ENCODE measurements at regions not wholly inside any gene's neighbourhood (a gene's known extent, or its start where the extent isn't known, plus 50 kb on each side); places are given as distances from the start of the nearest gene placed in this dataset.

DNA sequence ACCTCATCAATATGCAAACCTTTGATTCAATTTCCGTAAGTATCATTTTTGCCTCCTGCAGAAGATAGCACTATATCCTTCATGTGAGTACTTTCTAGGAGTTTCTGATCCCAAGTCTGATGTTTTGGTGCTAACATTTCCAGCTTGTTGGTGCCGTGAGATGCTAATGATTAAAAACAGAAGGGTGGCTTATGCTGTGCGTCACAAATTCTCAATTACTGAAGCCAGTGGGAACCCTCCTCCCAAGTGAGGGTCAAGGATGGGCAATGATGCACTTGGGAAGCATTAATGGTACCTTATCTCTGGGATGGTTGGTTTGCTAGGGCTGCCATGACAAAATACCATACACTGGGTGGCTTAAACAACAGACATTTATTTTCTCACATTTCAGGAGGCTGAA, 123.0 kb downstream of the FOXD1 start:
- DNase-seq (ENCODE audit: low read depth): no peak

DNA sequence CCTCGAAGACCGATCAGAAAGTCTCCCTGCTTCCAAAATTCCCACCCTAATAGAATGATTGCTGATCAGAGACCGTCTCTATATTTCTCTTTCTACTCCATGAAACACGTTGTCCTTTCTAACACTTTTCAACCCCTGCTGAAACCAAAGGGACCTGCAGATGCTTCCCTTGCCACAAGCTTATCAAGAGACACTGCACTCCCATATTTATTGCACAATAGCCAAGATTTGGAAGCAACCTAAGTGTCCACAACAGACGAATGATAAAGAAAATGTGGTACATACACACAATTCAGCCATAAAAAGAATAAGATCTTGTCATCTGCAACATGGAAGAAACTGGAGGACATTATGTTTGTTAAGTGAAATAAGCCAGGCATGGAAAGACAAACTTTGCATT, 125.1 kb downstream of the FOXD1 start:
- DNase-seq (ENCODE audit: low read depth): no peak
- H3K4me3 ChIP-seq (ENCODE audit: low read depth, low read length): no peak overlapping the region
- TF ChIP-seq, protein P1, sequence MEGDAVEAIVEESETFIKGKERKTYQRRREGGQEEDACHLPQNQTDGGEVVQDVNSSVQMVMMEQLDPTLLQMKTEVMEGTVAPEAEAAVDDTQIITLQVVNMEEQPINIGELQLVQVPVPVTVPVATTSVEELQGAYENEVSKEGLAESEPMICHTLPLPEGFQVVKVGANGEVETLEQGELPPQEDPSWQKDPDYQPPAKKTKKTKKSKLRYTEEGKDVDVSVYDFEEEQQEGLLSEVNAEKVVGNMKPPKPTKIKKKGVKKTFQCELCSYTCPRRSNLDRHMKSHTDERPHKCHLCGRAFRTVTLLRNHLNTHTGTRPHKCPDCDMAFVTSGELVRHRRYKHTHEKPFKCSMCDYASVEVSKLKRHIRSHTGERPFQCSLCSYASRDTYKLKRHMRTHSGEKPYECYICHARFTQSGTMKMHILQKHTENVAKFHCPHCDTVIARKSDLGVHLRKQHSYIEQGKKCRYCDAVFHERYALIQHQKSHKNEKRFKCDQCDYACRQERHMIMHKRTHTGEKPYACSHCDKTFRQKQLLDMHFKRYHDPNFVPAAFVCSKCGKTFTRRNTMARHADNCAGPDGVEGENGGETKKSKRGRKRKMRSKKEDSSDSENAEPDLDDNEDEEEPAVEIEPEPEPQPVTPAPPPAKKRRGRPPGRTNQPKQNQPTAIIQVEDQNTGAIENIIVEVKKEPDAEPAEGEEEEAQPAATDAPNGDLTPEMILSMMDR (IDR thresholded peaks at IDR 0.05; ENCODE audit: insufficient read depth, low read depth, low read length): no peak

More for the DNA sequence above, 123.0 kb downstream of the FOXD1 start:
- TF ChIP-seq, protein P1 (IDR thresholded peaks at IDR 0.05; ENCODE audit: insufficient read depth, low read depth, low read length): no peak
- H3K4me3 ChIP-seq (ENCODE audit: low read depth, low read length): no peak overlapping the region

DNA sequence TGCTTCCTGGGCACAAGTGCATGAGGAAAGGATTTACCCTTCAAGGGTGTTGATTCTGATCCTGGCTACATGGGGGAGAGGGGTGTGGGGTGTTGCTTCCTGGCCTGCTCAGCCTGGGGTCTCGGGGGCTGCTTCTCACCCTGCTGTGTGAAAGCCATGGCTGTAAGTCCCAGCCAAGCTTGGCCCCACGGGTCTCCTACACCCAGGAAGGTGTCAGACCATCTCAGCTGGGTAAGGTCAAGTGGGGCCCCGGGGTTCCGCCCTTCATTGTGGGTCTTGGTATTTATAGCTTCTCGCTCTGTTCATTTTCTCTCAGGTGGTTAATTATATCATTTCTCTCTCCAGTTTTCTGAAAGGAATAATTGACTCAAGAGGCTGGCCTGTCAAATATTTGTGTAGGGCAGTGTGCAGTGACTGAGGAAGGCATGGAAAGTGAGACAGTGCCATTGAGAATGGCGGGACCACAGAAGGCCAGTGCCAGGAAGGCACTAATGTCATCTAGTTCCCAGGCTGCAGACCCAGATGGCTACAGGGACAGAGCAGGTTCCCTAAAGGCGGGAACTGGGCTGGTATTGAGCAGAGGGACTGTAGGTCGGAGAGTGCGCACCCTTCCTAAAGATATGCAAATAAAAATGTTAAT, 126.0 kb downstream of the FOXD1 start:
- no peak for DNase-seq (ENCODE audit: low read depth)
- H3K4me3 ChIP-seq (ENCODE audit: low read depth, low read length): no peak overlapping the region
- TF ChIP-seq, protein P1 (IDR thresholded peaks at IDR 0.05; ENCODE audit: insufficient read depth, low read depth, low read length): no peak

DNA sequence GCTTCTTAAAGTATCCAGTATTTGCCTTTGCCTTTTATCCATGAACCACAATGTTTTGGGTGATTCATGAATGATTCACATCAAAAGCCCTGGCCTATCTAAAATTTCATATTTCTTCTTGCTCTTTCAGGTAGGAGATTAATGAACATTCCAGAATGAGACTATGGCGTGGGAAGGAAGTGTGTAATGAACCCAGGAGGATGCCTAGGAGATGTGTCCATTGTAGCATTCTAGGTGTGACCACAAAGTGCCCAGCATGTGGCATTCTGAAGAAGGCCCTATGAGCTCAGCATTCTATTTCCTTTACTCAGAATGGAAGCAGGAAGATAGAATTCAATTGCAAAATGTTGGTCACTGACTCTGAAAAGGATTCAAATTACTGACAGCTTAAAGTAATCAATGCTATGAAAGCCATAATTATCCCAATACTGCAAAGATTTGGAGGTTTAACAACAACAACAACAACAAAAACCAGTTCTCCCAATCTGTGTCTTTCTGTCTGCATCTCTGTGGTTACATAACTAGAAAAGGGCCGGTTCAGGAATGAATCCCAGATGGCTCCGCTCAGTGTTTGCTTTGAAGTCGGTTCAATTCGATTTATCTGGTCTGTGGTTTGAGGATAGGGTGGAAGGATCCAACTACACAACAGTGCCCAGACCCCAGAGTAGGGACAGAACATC, 126.7 kb downstream of the FOXD1 start:
- H3K4me3 ChIP-seq (ENCODE audit: low read depth, low read length): no peak overlapping the region
- peak; percentile 36 for DNase-seq (ENCODE audit: low read depth)
- TF ChIP-seq, protein P1 (IDR thresholded peaks at IDR 0.05; ENCODE audit: insufficient read depth, low read depth, low read length): no peak

DNA sequence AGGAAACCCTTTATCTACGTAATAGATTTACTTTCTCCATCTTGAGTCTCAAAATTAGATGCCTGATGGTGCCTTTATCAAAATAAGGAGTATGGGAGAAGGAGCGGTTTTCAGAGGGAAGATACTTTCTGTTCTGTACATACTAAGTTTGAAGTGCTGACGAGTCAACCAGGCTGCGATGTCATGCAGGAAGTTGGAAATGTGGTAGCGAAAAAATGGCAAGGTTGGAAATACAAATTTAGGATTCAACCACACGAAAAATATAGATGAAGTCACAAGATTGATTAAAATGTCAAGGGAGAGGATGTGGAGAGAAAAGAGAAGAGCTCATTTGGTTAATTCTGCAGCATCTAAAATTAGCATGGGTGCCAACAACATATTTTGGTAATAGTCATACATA, 129.5 kb downstream of the FOXD1 start:
- TF ChIP-seq, protein P1 (IDR thresholded peaks at IDR 0.05; ENCODE audit: insufficient read depth, low read depth, low read length): no peak
- H3K4me3 ChIP-seq (ENCODE audit: low read depth, low read length): no peak overlapping the region
- DNase-seq (ENCODE audit: low read depth): no peak

DNA sequence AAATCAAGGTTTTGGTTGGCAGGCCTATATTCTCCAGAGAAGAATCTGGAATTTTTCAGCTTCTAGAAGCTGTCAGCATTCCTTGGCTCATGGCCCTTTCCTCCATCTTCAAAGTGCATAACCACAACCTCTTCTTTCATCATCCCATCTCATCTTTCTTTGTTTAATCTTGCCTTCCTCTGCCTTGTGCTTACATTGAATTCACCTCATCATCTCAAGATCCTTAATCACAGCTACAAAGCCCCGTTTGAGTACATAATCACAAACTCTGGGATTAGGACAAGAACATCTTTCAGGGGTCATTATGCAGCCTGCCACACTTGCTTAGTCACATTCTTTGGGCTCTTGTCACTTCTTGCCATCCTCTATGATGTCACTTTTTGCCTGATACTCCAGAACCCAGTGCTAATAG, 130.3 kb downstream of the FOXD1 start:
- TF ChIP-seq, protein P1 (IDR thresholded peaks at IDR 0.05; ENCODE audit: insufficient read depth, low read depth, low read length): no peak
- no peak for DNase-seq (ENCODE audit: low read depth)
- H3K4me3 ChIP-seq (ENCODE audit: low read depth, low read length): no peak overlapping the region

All from fibroblast of villous mesenchyme (primary cell).